Testis (tissue), 2 donors: ENCODE measurements at regions not wholly inside any gene's neighbourhood (a gene's known extent, or its start where the extent isn't known, plus 50 kb on each side); places are given as distances from the start of the nearest gene placed in this dataset.

ENCODE experiments used
- DNase-seq: peaks from one replicate; pipeline ENCODE4 v3.0.0-alpha.2; 2019
- H3K27ac ChIP-seq, 2 donors: fragments of 200-600 bp; sonication (generic); one replicate each; pipeline ENCODE4 v1.5.1; 2019
- H3K27me3 ChIP-seq: fragments of 200-600 bp; sonication (generic); one replicate; pipeline ENCODE4 v1.5.1; 2019
- H3K36me3 ChIP-seq: fragments of 200-600 bp; sonication (generic); one replicate; pipeline ENCODE4 v1.5.1; 2017; ENCODE audit warnings: low read depth; ENCODE audit errors: missing control alignments
- H3K4me1 ChIP-seq: fragments of 200-600 bp; sonication (generic); one replicate; pipeline ENCODE4 v1.5.1; 2019
- H3K4me3 ChIP-seq, 2 donors: fragments of 200-600 bp; sonication (generic); one replicate each; pipeline ENCODE4 v1.5.1; 2017 to 2019
- H3K9me3 ChIP-seq: fragments of 200-600 bp; sonication (generic); one replicate; pipeline ENCODE4 v1.5.1; 2017
- CTCF ChIP-seq, 3 experiments: fragments of 450-650 bp in 2 of 3; fragments of 200-600 bp in 1 of 3; sonication (generic) in 1 of 3; IDR thresholded peaks; one replicate each; pipeline ENCODE4 v1.5.1; 2016 to 2019; ENCODE audit warnings: antibody characterized with exemption in 3 of 3, mild to moderate bottlenecking in 2 of 3, moderate library complexity in 1 of 3
- POLR2A ChIP-seq: fragments of 450-650 bp; IDR thresholded peaks from one replicate; pipeline ENCODE4 v1.6.1; 2017; ENCODE audit warnings: antibody characterized with exemption, mild to moderate bottlenecking, moderate library complexity
- WGBS, 2 donors: methylation state at CpG; one replicate each; pipeline ENCODE4 v1.1.5; 2018; 5-methylcytosine and 5-hydroxymethylcytosine counted together
- intact Hi-C: fragments of 100-400 bp; cut with DNase I; formaldehyde crosslinking; loops from one replicate; pipeline ENCODE4 v1.15.1; 2023; ENCODE audit warnings: low total_unique reads

- WGBS, 2 donors = 72 to 75% methylated on average over 18 of the region's 18 CpGs
- Histone ChIP-seq H3K36me3 (no peaks in the 10 kb centered on the region), H3K27me3 (no peaks in the 10 kb centered on the region), H3K4me3 (no peak overlapping the region), H3K27ac (no peak overlapping the region), H3K9me3 (no peaks in the 10 kb centered on the region), H3K4me1 (no peaks in the 10 kb centered on the region)
- DNase-seq = no peak
- intact Hi-C loops = no loop called here
- TF ChIP-seq CTCF (IDR thresholded peaks at IDR 0.05) (no peak), POLR2A (no peak)
These were observed 613.8 kb downstream of the BRD1 start for GRCh38 chr22:49213731-49214352.

- no peak for DNase-seq
These were observed 615.2 kb downstream of the BRD1 start for GRCh38 chr22:49212466-49212865.

GRCh38 chr22:49212002-49212401 lies 615.7 kb downstream of the BRD1 start:
- 84 to 88% methylated on average over 4 to 5 of the region's 5 CpGs for WGBS, 2 donors
- H3K27ac ChIP-seq = no peak overlapping the region
- intact Hi-C loops = no loop called here
- H3K4me1 ChIP-seq = no peaks in the 10 kb centered on the region
- no peak for TF ChIP-seq POLR2A
- TF ChIP-seq CTCF (IDR thresholded peaks at IDR 0.05) = no peak
- DNase-seq = no peak
- H3K4me3 ChIP-seq = no peak overlapping the region
- no peaks in the 10 kb centered on the region for H3K9me3 ChIP-seq
- no peaks in the 10 kb centered on the region for H3K27me3 ChIP-seq
- H3K36me3 ChIP-seq = no peaks in the 10 kb centered on the region

More at GRCh38 chr22:49212466-49212865, 615.2 kb downstream of the BRD1 start:
- no peaks in the 10 kb centered on the region for H3K9me3 ChIP-seq
- no peaks in the 10 kb centered on the region for H3K4me1 ChIP-seq
- TF ChIP-seq CTCF (IDR thresholded peaks at IDR 0.05) (no peak), POLR2A (no peak)
- 87 to 96% methylated on average over 11 of the region's 11 CpGs for WGBS, 2 donors
- H3K4me3 ChIP-seq = no peak overlapping the region
- H3K36me3 ChIP-seq = no peaks in the 10 kb centered on the region
- no peaks in the 10 kb centered on the region for H3K27me3 ChIP-seq
- intact Hi-C loops = no loop called here
- H3K27ac ChIP-seq = no peak overlapping the region

- no peaks in the 10 kb centered on the region for H3K4me1 ChIP-seq
- H3K27me3 ChIP-seq = no peaks in the 10 kb centered on the region
- WGBS, 2 donors = 66 to 82% methylated on average over 3 to 5 of the region's 5 CpGs
- H3K9me3 ChIP-seq = no peaks in the 10 kb centered on the region
- no peak overlapping the region for H3K4me3 ChIP-seq
- no peak for DNase-seq
- H3K27ac ChIP-seq = no peak overlapping the region
- intact Hi-C loops = no loop called here
- TF ChIP-seq CTCF (IDR thresholded peaks at IDR 0.05) (no peak), POLR2A (no peak)
- H3K36me3 ChIP-seq = no peaks in the 10 kb centered on the region
These were observed 616.5 kb downstream of the BRD1 start for GRCh38 chr22:49211176-49211575.

- intact Hi-C loops = no loop called here
- no peaks in the 10 kb centered on the region for H3K9me3 ChIP-seq
- H3K4me1 ChIP-seq = no peaks in the 10 kb centered on the region
- no peak for TF ChIP-seq CTCF (IDR thresholded peaks at IDR 0.05)
- TF ChIP-seq POLR2A = no peak
- no peak for DNase-seq
- no peaks in the 10 kb centered on the region for H3K36me3 ChIP-seq
- WGBS, 2 donors = 94 to 98% methylated on average over 6 of the region's 6 CpGs
- no peaks in the 10 kb centered on the region for H3K27me3 ChIP-seq
- no peak overlapping the region for H3K27ac ChIP-seq
- no peak overlapping the region for H3K4me3 ChIP-seq
These were observed 617.1 kb downstream of the BRD1 start for GRCh38 chr22:49210606-49211005.
